WTC11 (cell line): ENCODE measurements at regions not wholly inside any gene's neighbourhood (a gene's known extent, or its start where the extent isn't known, plus 50 kb on each side); places are given as distances from the start of the nearest gene placed in this dataset.
"Not testable (repeated sequence)": the region's sequence is repeated elsewhere in the genome, so short reads cannot be mapped to it uniquely, and the experiment has no call there.

ENCODE experiments used
- ATAC-seq: fragments of 200-7000 bp; cut with Tn5 transposase; 2 replicates; pipeline ENCODE4 v1.10.0; 2021; ENCODE audit warnings: mild to moderate bottlenecking, moderate library complexity
- CTCF ChIA-PET: fragments of 300-600 bp; sonication (Branson Sonifier 250); formaldehyde crosslinking; loops from one replicate; lab custom pipeline; 2021; ENCODE audit warnings: antibody characterized with exemption; lab: Charles Lee
- POLR2A ChIA-PET: fragments of 350-600 bp; sonication (Branson Sonifier 250); formaldehyde crosslinking; loops from one replicate; lab custom pipeline; 2021; ENCODE audit warnings: antibody characterized with exemption; lab: Charles Lee
- DNase-seq: peaks from one replicate; pipeline ENCODE4 v3.0.0; 2021; ENCODE audit warnings: low spot score
- H3K27ac Mint-ChIP-seq: 2 replicates; pipeline ENCODE4 v1.8.0; 2021; ENCODE audit warnings: mixed read lengths
- H3K27me3 Mint-ChIP-seq: 2 replicates; pipeline ENCODE4 v1.8.0; 2021; ENCODE audit warnings: low read depth, mild to moderate bottlenecking, moderate library complexity, mixed read lengths
- H3K36me3 Mint-ChIP-seq: 2 replicates; pipeline ENCODE4 v1.8.0; 2021; ENCODE audit warnings: mixed read lengths
- H3K4me1 Mint-ChIP-seq: 2 replicates; pipeline ENCODE4 v1.8.0; 2022; ENCODE audit warnings: mixed read lengths
- H3K4me3 Mint-ChIP-seq: 2 replicates; pipeline ENCODE4 v1.8.0; 2021; ENCODE audit warnings: mild to moderate bottlenecking, moderate library complexity, mixed read lengths
- H3K9me3 Mint-ChIP-seq: 2 replicates; pipeline ENCODE4 v1.8.0; 2021; ENCODE audit warnings: mixed read lengths
- ATF1 ChIP-seq: sonication (generic); formaldehyde crosslinking; IDR thresholded peaks from 2 replicates; pipeline ENCODE4 v1.8.1; 2023; ENCODE audit warnings: mild to moderate bottlenecking, moderate library complexity, missing genetic modification reagents
- EMX1 ChIP-seq: fragments of 250-450 bp; sonication (Bioruptor Pico); IDR thresholded peaks from 2 replicates; pipeline ENCODE4 v1.8.0; 2021; ENCODE audit warnings: mild to moderate bottlenecking
- FOXK1 ChIP-seq: sonication (generic); formaldehyde crosslinking; IDR thresholded peaks from 2 replicates; pipeline ENCODE4 v1.8.0; 2022; ENCODE audit warnings: mild to moderate bottlenecking, moderate library complexity, missing genetic modification reagents
- HMGXB4 ChIP-seq: sonication (generic); formaldehyde crosslinking; IDR thresholded peaks from 2 replicates; pipeline ENCODE4 v1.8.1; 2023; ENCODE audit warnings: mild to moderate bottlenecking, moderate library complexity, missing genetic modification reagents
- JAZF1 ChIP-seq: fragments of 250-450 bp; sonication (Bioruptor Pico); IDR thresholded peaks from 2 replicates; pipeline ENCODE4 v1.9.0; 2021; ENCODE audit warnings: moderate library complexity, mild to moderate bottlenecking, inconsistent platforms
- KAT7 ChIP-seq: sonication (generic); formaldehyde crosslinking; IDR thresholded peaks from 2 replicates; pipeline ENCODE4 v1.8.1; 2023; ENCODE audit warnings: missing genetic modification reagents, mild to moderate bottlenecking, borderline replicate concordance
- MLX ChIP-seq: sonication (generic); formaldehyde crosslinking; IDR thresholded peaks from 2 replicates; pipeline ENCODE4 v1.8.1; 2023; ENCODE audit warnings: mild to moderate bottlenecking, missing genetic modification reagents, moderate library complexity
- NFYB ChIP-seq: sonication (generic); formaldehyde crosslinking; conservative IDR thresholded peaks from 2 replicates; pipeline ENCODE4 v1.8.0; 2022; ENCODE audit warnings: low read depth, missing genetic modification reagents
- PREB ChIP-seq: sonication (generic); formaldehyde crosslinking; IDR thresholded peaks from 2 replicates; pipeline ENCODE4 v1.8.1; 2022; ENCODE audit warnings: mild to moderate bottlenecking, missing genetic modification reagents, moderate library complexity, borderline replicate concordance
- PRRX2 ChIP-seq: fragments of 250-450 bp; sonication (Bioruptor Pico); IDR thresholded peaks from 2 replicates; pipeline ENCODE4 v1.8.0; 2021; ENCODE audit warnings: mild to moderate bottlenecking
- RELA ChIP-seq: sonication (generic); formaldehyde crosslinking; IDR thresholded peaks from 2 replicates; pipeline ENCODE4 v1.8.1; 2022; ENCODE audit warnings: missing genetic modification reagents, mild to moderate bottlenecking, borderline replicate concordance
- SMAD4 ChIP-seq: sonication (generic); formaldehyde crosslinking; IDR thresholded peaks from 2 replicates; pipeline ENCODE4 v1.8.0; 2022; ENCODE audit warnings: mild to moderate bottlenecking, missing genetic modification reagents
- USF2 ChIP-seq: sonication (generic); formaldehyde crosslinking; IDR thresholded peaks from 2 replicates; pipeline ENCODE4 v1.8.1; 2023; ENCODE audit warnings: mild to moderate bottlenecking, missing genetic modification reagents, moderate library complexity
- ZBTB21 ChIP-seq: sonication (generic); formaldehyde crosslinking; IDR thresholded peaks from 2 replicates; pipeline ENCODE4 v1.8.1; 2023; ENCODE audit warnings: mild to moderate bottlenecking, missing genetic modification reagents, borderline replicate concordance
- ZMAT4 ChIP-seq: fragments of 250-450 bp; sonication (Bioruptor Pico); IDR thresholded peaks from 2 replicates; pipeline ENCODE4 v1.9.0; 2021; ENCODE audit warnings: mild to moderate bottlenecking
- ZNF121 ChIP-seq: sonication (generic); formaldehyde crosslinking; IDR thresholded peaks from 2 replicates; pipeline ENCODE4 v1.8.0; 2023; ENCODE audit warnings: missing genetic modification reagents
- ZNF396 ChIP-seq: fragments of 250-450 bp; sonication (Bioruptor Pico); IDR thresholded peaks from 2 replicates; pipeline ENCODE4 v1.8.0; 2021; ENCODE audit warnings: mild to moderate bottlenecking, moderate library complexity, borderline replicate concordance
- ZNF416 ChIP-seq: fragments of 250-450 bp; sonication (Bioruptor Pico); IDR thresholded peaks from 2 replicates; pipeline ENCODE4 v1.9.0; 2021; ENCODE audit warnings: mild to moderate bottlenecking, inconsistent platforms
- ZNF671 ChIP-seq: fragments of 250-450 bp; sonication (Bioruptor Pico); IDR thresholded peaks from 2 replicates; pipeline ENCODE4 v1.8.0; 2021; ENCODE audit warnings: mild to moderate bottlenecking

- no peak for TF ChIP-seq USF2 (CRISPR knock-in tag)
Observed at GRCh38 chr2:84116143-84116542, 342.9 kb downstream of the SUCLG1 start (continued).

GRCh38 chr2:84115173-84115857, 343.8 kb downstream of the SUCLG1 start:
- Mint-ChIP-seq H3K9me3 (peaks cover 18% of the 10 kb centered on the region), H3K4me1 (no peaks in the 10 kb centered on the region), H3K36me3 (peaks cover 14% of the 10 kb centered on the region), H3K27ac (no peak overlapping the region), H3K27me3 (no peaks in the 10 kb centered on the region), H3K4me3 (no peak overlapping the region)
- DNase-seq (no peak), ATAC-seq (no peak)
- ChIA-PET CTCF (no interaction called here), POLR2A (no interaction called here)
- TF ChIP-seq PRRX2 (CRISPR knock-in tag) (no peak), SMAD4 (CRISPR knock-in tag) (no peak), ZNF671 (CRISPR knock-in tag) (no peak), ATF1 (CRISPR knock-in tag) (no peak), EMX1 (CRISPR knock-in tag) (no peak)

- POLR2A ChIA-PET, H3K27ac Mint-ChIP-seq, H3K4me3 Mint-ChIP-seq, ATAC-seq, DNase-seq, H3K4me1 Mint-ChIP-seq, CTCF ChIA-PET: not testable (repeated sequence)
- peaks cover 10% of the 10 kb centered on the region for H3K27me3 Mint-ChIP-seq
- peaks cover 67% of the 10 kb centered on the region for H3K9me3 Mint-ChIP-seq
- peaks cover 51% of the 10 kb centered on the region for H3K36me3 Mint-ChIP-seq
Observed at GRCh38 chr2:84103816-84104527, 355.1 kb downstream of the SUCLG1 start.

GRCh38 chr2:84102274-84102673, 356.8 kb downstream of the SUCLG1 start:
- peaks cover 45% of the 10 kb centered on the region for H3K36me3 Mint-ChIP-seq
- no peak overlapping the region for H3K27ac Mint-ChIP-seq
- CTCF ChIA-PET = no interaction called here
- DNase-seq = no peak
- ATAC-seq = no peak
- TF ChIP-seq ZNF671 (CRISPR knock-in tag) = no peak
- TF ChIP-seq FOXK1 = no peak
- TF ChIP-seq ZNF416 (CRISPR knock-in tag) = no peak
- no peak for TF ChIP-seq ZNF121 (CRISPR knock-in tag)
- TF ChIP-seq RELA (CRISPR knock-in tag) = no peak
- TF ChIP-seq ZNF396 (CRISPR knock-in tag) = no peak
- TF ChIP-seq JAZF1 (CRISPR knock-in tag) = no peak
- no peak for TF ChIP-seq NFYB (CRISPR knock-in tag)
- TF ChIP-seq HMGXB4 (CRISPR knock-in tag) = no peak
- TF ChIP-seq PREB (CRISPR knock-in tag) = no peak
- no peak for TF ChIP-seq KAT7 (CRISPR knock-in tag)
- no peak for TF ChIP-seq ZMAT4 (CRISPR knock-in tag)
- TF ChIP-seq ZBTB21 (CRISPR knock-in tag) = no peak
- no peak for TF ChIP-seq MLX (CRISPR knock-in tag)
- POLR2A ChIA-PET = no interaction called here
- H3K4me3 Mint-ChIP-seq = no peak overlapping the region
- H3K9me3 Mint-ChIP-seq = peaks cover 74% of the 10 kb centered on the region
- peaks cover 10% of the 10 kb centered on the region for H3K27me3 Mint-ChIP-seq
- no peaks in the 10 kb centered on the region for H3K4me1 Mint-ChIP-seq
